GM18909 (cell line): ENCODE measurements at regions not wholly inside any gene's neighbourhood (a gene's known extent, or its start where the extent isn't known, plus 50 kb on each side); places are given as distances from the start of the nearest gene placed in this dataset.
"Not testable (repeated sequence)": the region's sequence is repeated elsewhere in the genome, so short reads cannot be mapped to it uniquely, and the experiment has no call there.

Source experiments
- ATAC-seq: cut with Tn5 transposase; IDR thresholded peaks from one replicate; pipeline ENCODE4 v1.9.1; 2021; ENCODE audit warnings: mild to moderate bottlenecking; ENCODE audit not compliant: unreplicated experiment, poor library complexity

- ATAC-seq, result no peak
Observed at GRCh38 chr18:65215865-65216466, 534.8 kb upstream of the CDH7 start.

GRCh38 chr18:65214456-65214855, 536.4 kb upstream of the CDH7 start:
- no peak for ATAC-seq

GRCh38 chr18:65206551-65207260, 544.1 kb upstream of the CDH7 start:
- ATAC-seq, result no peak

GRCh38 chr18:65202091-65202490, 548.7 kb upstream of the CDH7 start:
- no peak for ATAC-seq

GRCh38 chr18:65175681-65176080, 575.1 kb upstream of the CDH7 start:
- no peak for ATAC-seq

- ATAC-seq, result not testable (repeated sequence)
Observed at GRCh38 chr18:65162086-65162485, 588.7 kb upstream of the CDH7 start.

GRCh38 chr18:65146482-65147021, 604.3 kb upstream of the CDH7 start:
- ATAC-seq, result no peak

GRCh38 chr18:65145312-65145711, 605.5 kb upstream of the CDH7 start:
- ATAC-seq, result no peak

GRCh38 chr18:65133610-65134009, 617.2 kb upstream of the CDH7 start:
- ATAC-seq, result no peak

- ATAC-seq, result no peak
Observed at GRCh38 chr18:65124633-65125032, 626.2 kb upstream of the CDH7 start.

- ATAC-seq, result no peak
Observed at GRCh38 chr18:65103864-65104263, 646.9 kb upstream of the CDH7 start.

GRCh38 chr18:65093346-65093745, 657.5 kb upstream of the CDH7 start:
- ATAC-seq, result no peak

- ATAC-seq, result no peak
Observed at GRCh38 chr18:65091744-65092329, 659.0 kb upstream of the CDH7 start.

GRCh38 chr18:65082907-65083306, 667.9 kb upstream of the CDH7 start:
- no peak for ATAC-seq

GRCh38 chr18:65081786-65082185, 669.0 kb upstream of the CDH7 start:
- no peak for ATAC-seq

- no peak for ATAC-seq
Observed at GRCh38 chr18:65073060-65073550, 677.7 kb upstream of the CDH7 start.

GRCh38 chr18:65057439-65058083, 693.3 kb upstream of the CDH7 start:
- no peak for ATAC-seq

- ATAC-seq, result no peak
Observed at GRCh38 chr18:65056575-65056974, 694.2 kb upstream of the CDH7 start.

GRCh38 chr18:65049586-65049985, 701.2 kb upstream of the CDH7 start:
- ATAC-seq, result no peak

- no peak for ATAC-seq
Observed at GRCh38 chr18:65039578-65039977, 711.2 kb upstream of the CDH7 start.

- no peak for ATAC-seq
Observed at GRCh38 chr18:65035701-65036100, 715.1 kb upstream of the CDH7 start.
